CD8-positive, alpha-beta memory T cell (primary cell): ENCODE measurements at regions not wholly inside any gene's neighbourhood (a gene's known extent, or its start where the extent isn't known, plus 50 kb on each side); places are given as distances from the start of the nearest gene placed in this dataset.
"Not testable (repeated sequence)": the region's sequence is repeated elsewhere in the genome, so short reads cannot be mapped to it uniquely, and the experiment has no call there.

Experiments
- CTCF ChIA-PET: fragments of 350-600 bp; sonication (Branson Sonifier 250); formaldehyde crosslinking; loops from one replicate; lab custom pipeline; 2021; ENCODE audit warnings: antibody characterized with exemption; lab: Charles Lee
- POLR2A ChIA-PET: fragments of 350-600 bp; sonication (Branson Sonifier 250); formaldehyde crosslinking; loops from one replicate; lab custom pipeline; 2021; ENCODE audit warnings: antibody characterized with exemption; lab: Charles Lee
- DNase-seq, 5 donors: peaks; one replicate each; pipeline versions ENCODE4 v3.0.0 to v3.0.0-alpha.2; 2020 to 2022; ENCODE audit warnings: mixed read lengths in 1 of 5
- H3K27ac ChIP-seq: one replicate; pipeline ENCODE4 v1.7.0; 2013; ENCODE audit warnings: low read depth, mild to moderate bottlenecking, low read length, moderate library complexity
- H3K27me3 ChIP-seq: 2 replicates; pipeline ENCODE4 v1.7.0; 2013; ENCODE audit warnings: low read length, mild to moderate bottlenecking; ENCODE audit not compliant: insufficient read depth, poor library complexity, severe bottlenecking
- H3K36me3 ChIP-seq: 2 replicates; pipeline ENCODE4 v1.7.0; 2013; ENCODE audit warnings: mild to moderate bottlenecking, low read length, moderate library complexity; ENCODE audit not compliant: insufficient read depth
- H3K4me1 ChIP-seq: 2 replicates; pipeline ENCODE4 v1.7.0; 2013; ENCODE audit warnings: mild to moderate bottlenecking, low read length, moderate library complexity; ENCODE audit not compliant: insufficient read depth
- H3K4me3 ChIP-seq: 2 replicates; pipeline ENCODE4 v1.7.0; 2013; ENCODE audit warnings: mild to moderate bottlenecking, low read length
- H3K9me3 ChIP-seq: 2 replicates; pipeline ENCODE4 v1.7.0; 2013; ENCODE audit warnings: mild to moderate bottlenecking, low read length
- H3K27ac Mint-ChIP-seq, 8 donors: one replicate each; pipeline ENCODE4 v1.8.0; 2020 to 2021; ENCODE audit warnings: mixed read lengths in 8 of 8, mild to moderate bottlenecking in 6 of 8, inconsistent platforms in 3 of 8, moderate library complexity in 3 of 8
- H3K27me3 Mint-ChIP-seq, 2 donors: one replicate each; pipeline ENCODE4 v1.8.0; 2020 to 2021; ENCODE audit warnings: mixed read lengths in 2 of 2, mild to moderate bottlenecking in 1 of 2, moderate library complexity in 1 of 2
- H3K36me3 Mint-ChIP-seq, 3 donors: one replicate each; pipeline ENCODE4 v1.8.0; 2020 to 2021; ENCODE audit warnings: mixed read lengths in 3 of 3, inconsistent platforms in 1 of 3, mild to moderate bottlenecking in 1 of 3
- H3K4me1 Mint-ChIP-seq, 3 donors: one replicate each; pipeline ENCODE4 v1.8.0; 2020 to 2021; ENCODE audit warnings: mixed read lengths in 3 of 3, inconsistent platforms in 1 of 3, mild to moderate bottlenecking in 1 of 3
- H3K4me3 Mint-ChIP-seq, 7 donors: one replicate each; pipeline ENCODE4 v1.8.0; 2020 to 2021; ENCODE audit warnings: mixed read lengths in 7 of 7, mild to moderate bottlenecking in 6 of 7, moderate library complexity in 4 of 7, inconsistent platforms in 2 of 7
- H3K9me3 Mint-ChIP-seq, 5 donors: one replicate each; pipeline ENCODE4 v1.8.0; 2020 to 2022; ENCODE audit warnings: mixed read lengths in 5 of 5, mild to moderate bottlenecking in 3 of 5, moderate library complexity in 2 of 5, inconsistent platforms in 1 of 5

GRCh38 chr2:19164099-19164498, 194.3 kb downstream of the OSR1 start:
- CTCF ChIA-PET: not testable (repeated sequence)

DNA sequence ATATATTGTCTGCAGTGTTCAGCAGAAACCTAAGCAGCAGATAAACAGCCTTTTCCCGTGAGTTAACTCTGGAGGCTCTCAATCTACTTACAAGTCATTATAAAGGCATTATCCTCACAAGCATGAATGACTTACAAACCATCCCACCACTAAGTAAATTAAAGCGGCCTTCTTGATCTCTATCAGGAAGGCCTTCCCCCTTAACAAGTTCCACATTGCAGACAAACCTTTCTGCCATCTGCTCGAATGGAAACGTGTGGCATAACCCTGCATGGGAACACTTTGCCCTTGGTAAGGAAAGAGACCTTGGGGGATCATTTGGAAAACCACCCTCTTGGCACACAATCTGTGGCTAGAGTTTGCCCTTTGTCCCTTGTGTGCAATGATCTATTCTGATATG, 199.5 kb downstream of the OSR1 start:
- Histone ChIP-seq H3K9me3 (no peaks in the 10 kb centered on the region), H3K27me3 (no peaks in the 10 kb centered on the region), H3K4me3 (no peak overlapping the region), H3K27ac (no peak overlapping the region), H3K4me1 (no peaks in the 10 kb centered on the region), H3K36me3 (no peaks in the 10 kb centered on the region)
- ChIA-PET POLR2A (no interaction called here), CTCF (no interaction called here)
- H3K4me3 Mint-ChIP-seq: no peak overlapping the region
- peaks cover 13 to 31% (median 24%) of the 10 kb centered on the region in 5 donors for H3K9me3 Mint-ChIP-seq
- H3K36me3 Mint-ChIP-seq: no peaks in the 10 kb centered on the region
- no peak for DNase-seq
- no peaks in the 10 kb centered on the region for H3K27me3 Mint-ChIP-seq
- no peak overlapping the region for H3K27ac Mint-ChIP-seq
- H3K4me1 Mint-ChIP-seq: no peaks in the 10 kb centered on the region

More at GRCh38 chr2:19164099-19164498, 194.3 kb downstream of the OSR1 start:
- H3K4me3 ChIP-seq, H3K36me3 Mint-ChIP-seq, H3K36me3 ChIP-seq, H3K27me3 Mint-ChIP-seq, H3K4me1 Mint-ChIP-seq, H3K9me3 ChIP-seq, H3K27ac Mint-ChIP-seq, H3K27ac ChIP-seq, H3K27me3 ChIP-seq, POLR2A ChIA-PET, H3K4me3 Mint-ChIP-seq, DNase-seq, H3K4me1 ChIP-seq: not testable (repeated sequence)
- peaks cover 9 to 28% (median 21%) of the 10 kb centered on the region in 5 donors for H3K9me3 Mint-ChIP-seq

GRCh38 chr2:19158211-19158610, 200.2 kb downstream of the OSR1 start:
- Histone ChIP-seq H3K4me1 (no peaks in the 10 kb centered on the region), H3K36me3 (no peaks in the 10 kb centered on the region), H3K4me3 (no peak overlapping the region), H3K27me3 (no peaks in the 10 kb centered on the region), H3K9me3 (no peaks in the 10 kb centered on the region), H3K27ac (no peak overlapping the region)
- no peak for DNase-seq
- Mint-ChIP-seq H3K4me3 (no peak overlapping the region), H3K27me3 (no peaks in the 10 kb centered on the region), H3K36me3 (no peaks in the 10 kb centered on the region), H3K4me1 (no peaks in the 10 kb centered on the region), H3K9me3 (peaks cover 13 to 31% (median 24%) of the 10 kb centered on the region in 5 donors), H3K27ac (no peak overlapping the region)
- CTCF ChIA-PET: no interaction called here
- POLR2A ChIA-PET: no interaction called here

DNA sequence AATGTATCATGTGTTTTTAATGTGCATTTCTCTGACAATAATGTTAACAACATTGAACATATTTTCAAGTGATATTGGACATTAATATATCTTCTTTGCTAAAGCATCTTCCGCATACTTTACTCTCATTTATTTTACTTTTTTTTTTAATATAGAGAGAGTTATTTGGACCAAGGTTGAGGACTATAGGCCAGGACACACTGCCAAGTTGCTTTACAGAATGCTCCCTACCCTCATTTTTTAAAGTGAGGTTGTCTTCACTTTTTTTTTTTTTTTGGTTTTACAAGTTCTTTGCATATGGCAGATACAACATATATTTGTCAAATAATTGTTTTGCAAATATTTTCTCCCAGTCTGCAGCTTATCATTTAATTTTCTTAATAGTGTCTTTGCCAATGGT, 201.8 kb downstream of the OSR1 start:
- CTCF ChIA-PET: no interaction called here
- Mint-ChIP-seq H3K27me3 (no peaks in the 10 kb centered on the region), H3K36me3 (no peaks in the 10 kb centered on the region), H3K4me1 (no peaks in the 10 kb centered on the region), H3K27ac (no peak overlapping the region), H3K9me3 (peaks cover 18 to 41% (median 31%) of the 10 kb centered on the region in 5 donors), H3K4me3 (no peak overlapping the region)
- POLR2A ChIA-PET: no interaction called here
- H3K4me1 ChIP-seq: no peaks in the 10 kb centered on the region
- H3K4me3 ChIP-seq: no peak overlapping the region
- no peak overlapping the region for H3K27ac ChIP-seq
- H3K9me3 ChIP-seq: no peaks in the 10 kb centered on the region
- no peaks in the 10 kb centered on the region for H3K36me3 ChIP-seq
- H3K27me3 ChIP-seq: no peaks in the 10 kb centered on the region
- DNase-seq: no peak

GRCh38 chr2:19150726-19151125, 207.7 kb downstream of the OSR1 start:
- DNase-seq: no peak
- POLR2A ChIA-PET: no interaction called here
- no peak overlapping the region for H3K27ac Mint-ChIP-seq
- no peak overlapping the region for H3K27ac ChIP-seq
- H3K4me3 Mint-ChIP-seq: no peak overlapping the region
- H3K4me1 Mint-ChIP-seq: no peaks in the 10 kb centered on the region
- no peaks in the 10 kb centered on the region for H3K9me3 ChIP-seq
- H3K27me3 Mint-ChIP-seq: no peaks in the 10 kb centered on the region
- H3K36me3 Mint-ChIP-seq: no peaks in the 10 kb centered on the region
- no peak overlapping the region for H3K4me3 ChIP-seq
- CTCF ChIA-PET: no interaction called here
- peaks cover 22 to 43% (median 33%) of the 10 kb centered on the region in 5 donors for H3K9me3 Mint-ChIP-seq
- no peaks in the 10 kb centered on the region for H3K27me3 ChIP-seq
- H3K4me1 ChIP-seq: no peaks in the 10 kb centered on the region
- H3K36me3 ChIP-seq: no peaks in the 10 kb centered on the region

GRCh38 chr2:19146867-19147266, 211.6 kb downstream of the OSR1 start:
- Mint-ChIP-seq H3K4me1 (no peaks in the 10 kb centered on the region), H3K9me3 (peaks cover 6 to 25% (median 20%) of the 10 kb centered on the region in 5 donors)
- POLR2A ChIA-PET: no interaction called here

DNA sequence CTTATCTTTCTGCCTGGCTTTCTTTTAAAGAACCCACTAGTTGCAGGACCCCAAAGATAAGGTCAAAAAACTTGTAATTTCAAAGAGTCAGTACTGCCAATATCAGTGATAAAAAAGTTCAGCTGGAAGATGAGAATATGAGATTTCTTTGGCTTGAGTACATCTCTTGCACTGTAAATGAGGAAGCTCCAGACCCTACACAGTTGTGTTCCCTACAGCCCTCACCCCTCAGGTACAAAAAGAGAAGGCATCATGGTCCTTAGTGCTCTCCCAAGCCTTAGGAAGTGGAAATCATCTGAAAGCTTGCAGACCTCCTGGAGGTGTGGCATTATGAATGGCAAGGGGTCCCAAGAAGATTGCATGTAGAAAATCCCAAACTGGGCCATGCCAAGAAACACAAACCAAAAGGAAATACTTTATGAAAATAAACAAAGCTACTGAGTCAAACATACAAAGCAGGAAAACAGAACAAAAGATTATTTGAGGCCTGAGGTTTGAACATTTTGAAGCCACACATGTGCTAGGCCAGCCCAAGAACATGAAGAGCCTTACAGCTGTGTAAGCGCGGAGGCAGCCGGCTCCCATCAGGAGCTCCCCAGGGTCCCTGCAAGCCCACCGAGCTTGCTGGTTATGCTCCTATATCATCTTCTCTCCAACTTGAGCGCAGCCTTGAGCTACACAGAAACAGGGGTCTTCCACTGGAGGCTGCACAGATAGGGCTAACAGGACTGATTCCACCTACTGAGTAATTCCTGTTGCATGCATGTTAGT, 217.0 kb downstream of the OSR1 start:
- DNase-seq: no peak
- peaks cover 0 to 8% (median 0%) of the 10 kb centered on the region in 5 donors for H3K9me3 Mint-ChIP-seq
- no peak overlapping the region for H3K27ac ChIP-seq
- no peak overlapping the region for H3K4me3 ChIP-seq
- no peaks in the 10 kb centered on the region for H3K4me1 ChIP-seq
- H3K9me3 ChIP-seq: no peaks in the 10 kb centered on the region
- ChIA-PET CTCF (no interaction called here), POLR2A (no interaction called here)
- H3K4me1 Mint-ChIP-seq: no peaks in the 10 kb centered on the region
- no peaks in the 10 kb centered on the region for H3K36me3 Mint-ChIP-seq
- peaks cover 0 to 2% of the 10 kb centered on the region in 2 donors for H3K27me3 Mint-ChIP-seq
- H3K36me3 ChIP-seq: no peaks in the 10 kb centered on the region
- H3K27ac Mint-ChIP-seq: no peak overlapping the region
- no peak overlapping the region for H3K4me3 Mint-ChIP-seq
- H3K27me3 ChIP-seq: no peaks in the 10 kb centered on the region

More at GRCh38 chr2:19146867-19147266, 211.6 kb downstream of the OSR1 start:
- H3K9me3 ChIP-seq: no peaks in the 10 kb centered on the region
- Mint-ChIP-seq H3K4me3 (no peak overlapping the region), H3K27me3 (no peaks in the 10 kb centered on the region), H3K27ac (no peak overlapping the region), H3K36me3 (no peaks in the 10 kb centered on the region)
- no peak overlapping the region for H3K27ac ChIP-seq
- H3K36me3 ChIP-seq: no peaks in the 10 kb centered on the region
- no peak overlapping the region for H3K4me3 ChIP-seq
- H3K27me3 ChIP-seq: no peaks in the 10 kb centered on the region
- DNase-seq: no peak
- no peaks in the 10 kb centered on the region for H3K4me1 ChIP-seq
- CTCF ChIA-PET: no interaction called here

DNA sequence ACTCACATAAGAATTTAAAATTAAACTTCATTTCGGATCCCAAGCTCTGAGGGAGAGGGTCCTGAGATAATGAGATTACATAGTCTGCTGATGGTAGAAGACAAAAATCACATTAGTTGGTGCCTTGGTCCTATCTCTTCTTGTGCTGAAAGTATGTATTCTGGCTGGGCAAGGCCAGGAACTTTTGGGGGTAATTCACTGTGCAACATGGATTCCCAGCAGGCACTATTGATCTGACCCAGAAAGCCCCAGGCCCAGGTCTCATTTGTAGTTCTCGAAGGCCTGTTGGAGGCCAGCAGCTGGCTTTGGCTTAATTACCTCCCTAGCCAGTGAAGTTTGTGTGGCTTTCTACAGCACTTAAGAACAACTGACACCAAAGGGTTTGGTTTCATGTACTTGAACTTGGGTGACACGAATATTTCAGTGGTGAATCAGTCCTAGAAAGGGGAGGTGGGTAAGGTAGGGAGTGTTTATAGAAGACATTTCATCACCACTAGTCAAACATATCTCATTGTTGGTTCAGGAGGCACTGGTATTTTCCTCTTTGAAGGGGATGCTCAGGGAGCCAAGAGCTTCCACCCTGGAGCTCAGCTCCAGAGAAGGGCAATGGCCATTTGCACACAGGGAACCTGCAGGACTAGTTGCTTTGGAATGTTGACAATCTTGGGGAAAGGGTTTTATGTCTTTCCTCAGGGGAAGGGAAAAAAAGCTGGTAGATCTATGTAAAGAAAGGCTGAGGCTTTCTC, 217.8 kb downstream of the OSR1 start:
- Mint-ChIP-seq H3K4me1 (no peaks in the 10 kb centered on the region), H3K27ac (no peak overlapping the region), H3K9me3 (peaks cover 0 to 7% (median 3%) of the 10 kb centered on the region in 5 donors), H3K4me3 (no peak overlapping the region), H3K36me3 (no peaks in the 10 kb centered on the region), H3K27me3 (peaks cover 0 to 2% of the 10 kb centered on the region in 2 donors)
- no peak for DNase-seq
- Histone ChIP-seq H3K4me3 (no peak overlapping the region), H3K36me3 (no peaks in the 10 kb centered on the region), H3K9me3 (no peaks in the 10 kb centered on the region), H3K4me1 (no peaks in the 10 kb centered on the region), H3K27me3 (no peaks in the 10 kb centered on the region), H3K27ac (no peak overlapping the region)
- POLR2A ChIA-PET: no interaction called here
- CTCF ChIA-PET: interaction anchor here (0.7 kb wide), 1 partner anchor 41 kb away, joined by 3 read pairs; no protein-coding TSS in a partner anchor
